ES-I3 (cell line): ENCODE measurements at regions not wholly inside any gene's neighbourhood (a gene's known extent, or its start where the extent isn't known, plus 50 kb on each side); places are given as distances from the start of the nearest gene placed in this dataset.
"Not testable (repeated sequence)": the region's sequence is repeated elsewhere in the genome, so short reads cannot be mapped to it uniquely, and the experiment has no call there.

ENCODE experiments used
- H3K36me3 ChIP-seq: 2 replicates; pipeline ENCODE4 v1.6.1; 2013; ENCODE audit warnings: mild to moderate bottlenecking, low read length, control low read depth, moderate library complexity; ENCODE audit not compliant: insufficient read depth
- H3K4me1 ChIP-seq: 2 replicates; pipeline ENCODE4 v1.6.1; 2013; ENCODE audit warnings: mild to moderate bottlenecking, control low read depth, low read length; ENCODE audit not compliant: insufficient read depth
- H3K9ac ChIP-seq: 2 replicates; pipeline ENCODE4 v1.6.1; 2013; ENCODE audit warnings: low read depth, mild to moderate bottlenecking, low read length, moderate library complexity
- H3K9me3 ChIP-seq: 2 replicates; pipeline ENCODE4 v1.6.1; 2013; ENCODE audit warnings: mild to moderate bottlenecking, low read length, moderate library complexity; ENCODE audit not compliant: control insufficient read depth, insufficient read depth

DNA sequence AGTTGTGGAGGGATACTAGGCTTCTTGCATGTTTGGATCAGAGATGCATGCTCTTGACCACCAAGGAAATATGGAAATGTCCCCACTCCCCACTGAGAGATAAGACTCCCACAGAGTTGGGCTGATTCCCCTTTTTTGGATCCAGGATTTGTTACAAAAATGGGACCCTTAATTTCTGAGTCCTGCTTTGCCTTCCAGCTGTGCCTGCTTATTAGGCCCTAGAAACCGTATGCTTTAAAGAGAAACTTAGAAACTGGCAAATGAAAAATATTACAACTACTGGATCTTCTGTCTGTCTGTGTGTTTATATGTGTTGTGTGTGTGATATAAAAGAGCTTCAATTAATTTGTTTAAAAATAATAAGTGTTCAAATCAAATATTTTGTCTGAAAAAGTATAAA is 817.6 kb upstream of the CITED2 start:
- no peaks in the 10 kb centered on the region for H3K36me3 ChIP-seq
- H3K9ac ChIP-seq: no peak overlapping the region
- peaks cover 24% of the 10 kb centered on the region for H3K9me3 ChIP-seq
- H3K4me1 ChIP-seq: no peaks in the 10 kb centered on the region

DNA sequence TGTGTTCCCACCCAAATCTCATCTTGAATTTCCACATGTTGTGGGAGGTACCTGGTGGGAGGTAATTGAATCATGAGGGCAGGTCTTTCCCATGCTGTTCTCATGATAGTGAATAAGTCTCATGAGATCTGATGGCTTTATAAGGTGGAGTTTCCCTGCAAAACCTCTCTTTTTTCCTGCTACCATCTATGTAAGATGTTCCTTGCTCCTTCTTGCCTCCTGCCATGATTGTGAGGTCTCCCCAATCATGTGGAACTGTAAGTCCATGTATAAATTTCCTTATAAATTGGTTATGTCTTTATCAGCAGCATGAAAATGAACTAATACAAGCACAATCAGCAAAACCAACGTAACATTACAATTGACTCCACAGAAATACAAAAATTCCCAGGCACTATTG is 814.8 kb upstream of the CITED2 start:
- H3K9me3 ChIP-seq: peaks cover 23% of the 10 kb centered on the region
- H3K4me1 ChIP-seq, H3K9ac ChIP-seq, H3K36me3 ChIP-seq: not testable (repeated sequence)

DNA sequence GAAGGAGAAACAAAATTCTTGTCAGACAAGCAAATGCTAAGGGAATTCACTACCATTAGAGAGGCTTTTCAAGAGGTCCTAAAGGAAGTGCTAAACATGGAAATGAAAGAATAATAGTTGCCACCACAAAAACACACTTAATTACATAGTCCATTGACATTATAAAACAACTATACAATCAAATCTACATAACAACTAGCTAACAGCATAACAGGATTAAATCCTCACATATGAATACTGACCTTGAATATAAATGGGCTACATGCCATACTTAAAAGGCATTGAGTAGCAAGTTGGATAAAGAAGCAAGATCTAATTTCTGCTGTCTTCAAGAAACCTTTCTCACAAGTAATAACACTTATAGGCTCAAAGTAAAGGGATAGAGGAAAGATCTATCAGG is 811.5 kb upstream of the CITED2 start:
- no peaks in the 10 kb centered on the region for H3K36me3 ChIP-seq
- no peak overlapping the region for H3K9ac ChIP-seq
- peaks cover 5% of the 10 kb centered on the region for H3K9me3 ChIP-seq
- no peaks in the 10 kb centered on the region for H3K4me1 ChIP-seq

DNA sequence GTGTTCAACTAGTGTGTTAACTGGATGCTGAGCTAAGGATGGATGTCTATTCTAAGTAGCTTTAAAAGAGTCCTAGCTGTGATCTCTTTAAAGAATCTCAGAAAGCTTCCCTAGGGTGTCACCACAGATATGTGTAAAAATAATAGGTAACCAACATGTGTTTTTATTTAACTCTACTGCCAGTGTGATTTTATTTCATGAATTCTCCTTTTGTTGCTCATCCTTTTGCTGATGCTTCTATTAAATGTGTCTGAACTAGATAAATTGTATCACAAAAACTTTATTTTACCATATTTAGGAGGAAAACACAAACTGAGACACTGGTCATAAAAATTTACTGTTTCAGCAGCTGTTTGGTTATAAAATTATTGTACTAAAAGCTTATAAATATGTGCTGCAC is 809.4 kb upstream of the CITED2 start:
- H3K9ac ChIP-seq: no peak overlapping the region
- H3K9me3 ChIP-seq: peaks cover 2% of the 10 kb centered on the region; the same call in 1 of the 2 replicates
- H3K4me1 ChIP-seq: no peaks in the 10 kb centered on the region
- H3K36me3 ChIP-seq: no peaks in the 10 kb centered on the region

DNA sequence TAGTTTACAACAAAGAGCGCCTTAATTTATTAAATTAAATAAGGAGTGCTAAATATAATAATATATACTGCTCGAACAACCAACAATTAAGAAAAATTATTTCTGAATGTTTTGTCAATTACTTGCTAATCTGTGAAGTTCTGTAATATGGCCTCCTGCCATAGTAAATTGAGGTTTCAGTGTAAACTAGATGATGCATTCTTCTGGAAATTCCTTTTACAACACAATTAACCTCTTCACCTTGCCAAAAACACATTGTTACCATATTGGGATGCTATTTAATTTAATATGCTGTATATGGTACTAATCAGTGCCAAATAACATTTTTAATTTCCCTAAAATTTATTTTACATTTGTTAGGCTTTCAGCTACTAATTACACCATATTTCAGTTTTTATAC is 808.4 kb upstream of the CITED2 start:
- Histone ChIP-seq H3K9me3 (peaks cover 2% of the 10 kb centered on the region; the same call in 1 of the 2 replicates), H3K36me3 (no peaks in the 10 kb centered on the region), H3K9ac (no peak overlapping the region), H3K4me1 (no peaks in the 10 kb centered on the region)

DNA sequence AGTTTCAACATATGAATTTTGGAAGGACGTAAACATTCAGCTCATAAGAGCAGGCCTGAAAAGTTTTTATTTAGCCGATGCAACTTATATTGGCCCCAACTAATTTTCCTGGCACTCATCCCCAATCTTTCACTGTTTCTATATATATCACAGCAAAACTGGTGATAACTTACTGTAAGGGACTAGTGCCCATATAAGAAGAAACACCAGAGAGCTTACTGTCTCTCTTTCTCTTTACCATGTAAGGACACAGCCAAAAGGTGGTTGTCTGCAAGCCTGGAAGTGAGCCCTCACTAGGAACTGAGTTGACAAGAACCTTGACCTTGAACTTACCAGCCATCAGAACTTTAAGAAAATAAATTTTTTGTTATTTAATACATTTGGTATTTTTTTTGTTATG is 807.4 kb upstream of the CITED2 start:
- Histone ChIP-seq H3K9me3 (peaks cover 2% of the 10 kb centered on the region; the same call in 1 of the 2 replicates), H3K36me3 (no peaks in the 10 kb centered on the region), H3K4me1 (no peaks in the 10 kb centered on the region), H3K9ac (no peak overlapping the region)

DNA sequence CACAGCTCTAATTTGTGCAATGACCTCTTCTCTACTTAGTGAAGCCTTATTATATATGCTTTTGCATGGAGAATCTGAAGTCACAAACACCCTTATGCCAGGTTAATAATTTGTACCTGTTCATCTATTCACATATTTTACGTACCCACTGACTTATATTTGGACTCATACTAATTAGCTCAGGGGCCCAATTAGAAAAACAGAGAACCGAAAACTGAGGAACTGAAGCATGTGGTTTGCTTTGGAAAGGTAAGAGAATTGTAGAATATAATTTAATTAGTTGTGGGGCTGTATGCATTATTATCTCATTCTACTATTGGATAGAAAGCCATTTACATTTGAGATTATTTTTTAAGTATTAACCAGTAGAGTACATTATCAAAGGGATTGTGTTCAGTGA is 805.9 kb upstream of the CITED2 start:
- Histone ChIP-seq H3K9me3 (peaks cover 2% of the 10 kb centered on the region; the same call in 1 of the 2 replicates), H3K9ac (no peak overlapping the region), H3K36me3 (no peaks in the 10 kb centered on the region), H3K4me1 (no peaks in the 10 kb centered on the region)

DNA sequence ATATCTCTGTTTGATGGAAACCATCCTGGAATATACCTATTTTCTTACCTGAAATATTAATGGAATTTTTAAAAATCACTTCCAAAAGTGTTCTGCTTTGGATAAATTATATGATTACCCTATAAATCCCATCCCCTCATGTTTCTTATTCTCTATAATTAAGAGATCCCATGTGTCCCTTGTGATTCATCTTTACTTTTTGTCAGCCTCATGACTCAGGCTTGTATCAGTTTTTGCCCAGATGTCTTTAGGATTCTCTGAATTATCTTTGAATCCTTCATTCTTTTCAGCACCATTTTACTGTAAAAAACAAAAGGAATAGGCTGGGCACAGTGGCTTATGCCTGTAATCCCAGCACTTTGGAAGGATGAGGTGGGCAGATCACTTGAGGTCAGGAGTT is 804.5 kb upstream of the CITED2 start:
- Histone ChIP-seq H3K36me3 (no peaks in the 10 kb centered on the region), H3K4me1 (no peaks in the 10 kb centered on the region), H3K9ac (no peak overlapping the region), H3K9me3 (no peaks in the 10 kb centered on the region)

DNA sequence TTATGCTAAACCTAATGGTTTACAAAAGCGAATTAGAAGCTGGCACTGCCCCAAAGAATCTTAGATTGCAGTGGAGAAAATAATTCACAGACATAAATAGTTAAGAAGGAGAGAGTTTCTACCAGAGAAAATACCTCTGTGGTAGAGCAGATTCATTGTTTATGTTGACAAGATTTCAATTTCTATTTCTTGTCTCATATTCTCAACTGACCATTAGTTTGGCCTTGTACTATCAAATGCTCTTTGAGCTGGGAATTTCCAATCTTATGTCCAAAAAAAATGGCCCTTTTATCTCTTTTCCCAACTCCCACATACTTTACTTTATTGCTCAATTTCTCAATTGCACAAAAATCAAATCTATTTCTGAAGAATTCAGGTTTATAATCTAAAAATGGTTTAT is 804.1 kb upstream of the CITED2 start:
- Histone ChIP-seq H3K9me3 (no peaks in the 10 kb centered on the region), H3K4me1 (no peaks in the 10 kb centered on the region), H3K36me3 (no peaks in the 10 kb centered on the region), H3K9ac (no peak overlapping the region)

DNA sequence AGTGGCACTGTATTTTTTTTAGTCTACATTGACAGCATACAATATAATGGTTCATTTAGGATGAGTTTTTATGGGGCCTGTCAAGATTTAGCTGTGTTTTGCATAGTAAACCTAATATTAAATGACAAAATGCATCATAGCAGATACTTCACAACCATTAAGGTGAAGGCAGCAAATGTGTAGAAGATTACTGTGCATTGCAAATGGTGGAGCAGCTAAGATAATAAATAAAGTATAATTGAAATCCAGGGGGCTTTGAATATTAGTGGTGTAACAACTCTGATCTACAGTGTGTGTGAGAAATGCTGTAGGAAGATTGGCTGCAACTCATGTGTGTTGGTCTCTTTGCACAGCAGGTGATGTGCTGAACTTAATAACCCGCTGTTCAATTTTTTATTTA is 801.9 kb upstream of the CITED2 start:
- Histone ChIP-seq H3K36me3 (no peaks in the 10 kb centered on the region), H3K9ac (no peak overlapping the region), H3K4me1 (no peaks in the 10 kb centered on the region), H3K9me3 (no peaks in the 10 kb centered on the region)

DNA sequence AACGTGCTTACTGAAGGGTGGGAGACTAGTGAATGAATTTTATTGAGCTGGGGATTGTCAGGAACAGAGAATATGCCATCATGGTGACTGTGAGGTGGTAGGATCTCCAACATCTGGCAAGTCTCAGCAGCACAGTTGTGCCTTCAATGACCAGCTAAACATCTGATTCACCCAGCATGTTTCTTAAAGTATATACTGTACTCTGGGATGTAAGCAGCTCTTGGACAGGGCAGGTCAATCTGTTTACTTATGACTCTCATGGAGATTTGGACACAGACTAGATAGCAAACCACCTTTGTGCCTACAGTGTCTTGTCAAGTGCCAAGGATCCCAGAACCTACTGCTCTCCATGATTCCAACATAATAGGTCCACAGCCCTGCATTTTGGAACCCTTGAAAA is 801.0 kb upstream of the CITED2 start:
- H3K36me3 ChIP-seq: no peaks in the 10 kb centered on the region
- no peaks in the 10 kb centered on the region for H3K4me1 ChIP-seq
- H3K9me3 ChIP-seq: no peaks in the 10 kb centered on the region
- no peak overlapping the region for H3K9ac ChIP-seq

DNA sequence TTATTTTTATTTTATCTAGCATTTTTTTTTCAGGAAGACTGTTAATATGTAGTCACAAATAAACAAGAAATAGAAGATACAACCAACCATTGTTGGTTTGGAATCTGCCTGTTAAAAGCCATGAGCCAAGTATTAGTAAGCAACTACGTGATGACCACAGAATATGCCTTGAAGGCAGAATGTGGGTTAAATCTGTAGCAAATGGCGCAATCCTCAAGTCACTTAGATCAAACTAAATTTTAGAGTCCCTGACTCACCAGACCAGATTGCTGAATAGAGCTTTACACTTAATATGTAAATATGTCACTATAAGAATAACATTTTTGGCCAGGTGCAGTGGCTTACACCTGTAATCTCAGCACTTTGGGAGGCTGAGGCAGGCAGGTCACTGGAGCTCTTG is 800.1 kb upstream of the CITED2 start:
- H3K36me3 ChIP-seq: no peaks in the 10 kb centered on the region
- H3K9ac ChIP-seq: no peak overlapping the region
- H3K9me3 ChIP-seq: no peaks in the 10 kb centered on the region
- no peaks in the 10 kb centered on the region for H3K4me1 ChIP-seq

DNA sequence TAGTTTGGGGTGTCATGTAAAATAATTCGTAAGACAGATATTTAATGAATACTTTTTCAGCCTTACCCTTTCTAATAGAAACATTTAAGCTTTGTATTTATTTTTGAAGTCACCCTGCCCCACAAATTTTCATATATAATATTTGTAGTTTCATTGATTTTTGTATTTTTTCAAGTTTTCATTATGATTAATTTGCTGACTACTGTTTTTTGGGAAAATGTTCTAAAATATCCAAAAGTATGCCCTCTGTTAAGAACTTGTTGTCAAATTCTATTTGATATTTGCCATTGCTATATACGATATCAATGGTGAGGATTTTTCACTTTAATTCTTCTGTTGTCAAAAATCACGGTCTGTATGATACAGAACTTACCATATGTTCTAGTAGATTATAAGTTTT is 793.9 kb upstream of the CITED2 start:
- H3K9me3 ChIP-seq: no peaks in the 10 kb centered on the region

DNA sequence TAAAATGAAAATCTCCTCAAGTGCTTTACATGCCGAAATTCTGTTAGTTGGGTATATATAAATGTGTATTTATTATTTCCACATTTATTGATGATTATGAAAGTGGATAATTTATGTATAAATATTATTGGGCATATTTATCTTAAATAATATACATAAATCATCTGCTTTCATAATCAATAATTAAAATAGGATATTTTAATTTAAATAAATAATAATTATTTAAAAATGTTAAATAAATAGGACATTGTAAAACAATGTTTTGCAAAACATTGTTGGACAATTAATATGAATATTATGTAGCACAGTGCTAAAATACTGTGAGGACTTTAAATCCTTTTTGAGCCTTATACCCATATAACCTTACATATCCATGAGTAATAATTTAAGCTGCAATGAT is 786.5 kb upstream of the CITED2 start:
- Histone ChIP-seq H3K9me3 (no peaks in the 10 kb centered on the region), H3K36me3 (no peaks in the 10 kb centered on the region), H3K4me1 (no peaks in the 10 kb centered on the region), H3K9ac (no peak overlapping the region)

More for the DNA sequence above, 793.9 kb upstream of the CITED2 start:
- Histone ChIP-seq H3K9ac (no peak overlapping the region), H3K36me3 (no peaks in the 10 kb centered on the region), H3K4me1 (no peaks in the 10 kb centered on the region)

DNA sequence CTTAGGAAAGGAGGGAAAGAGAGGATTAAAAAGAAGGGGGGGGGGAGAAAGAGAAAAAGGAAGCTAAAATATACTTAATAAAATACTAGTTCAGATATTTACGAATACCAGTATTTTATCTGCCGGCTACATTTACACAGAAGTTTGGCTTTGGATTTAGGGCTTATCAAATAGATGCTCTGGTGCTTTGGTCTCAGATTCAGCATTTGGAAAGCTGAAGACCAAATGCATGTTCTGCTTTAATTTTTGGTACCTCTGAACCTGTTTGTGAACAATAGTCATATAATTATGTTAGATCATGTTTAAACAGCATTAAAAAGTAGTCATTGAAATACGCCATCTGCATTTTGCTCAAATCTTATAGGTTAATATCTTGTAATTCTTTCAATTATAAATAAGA is 786.0 kb upstream of the CITED2 start:
- no peaks in the 10 kb centered on the region for H3K36me3 ChIP-seq
- no peaks in the 10 kb centered on the region for H3K9me3 ChIP-seq
- no peaks in the 10 kb centered on the region for H3K4me1 ChIP-seq
- H3K9ac ChIP-seq: no peak overlapping the region

DNA sequence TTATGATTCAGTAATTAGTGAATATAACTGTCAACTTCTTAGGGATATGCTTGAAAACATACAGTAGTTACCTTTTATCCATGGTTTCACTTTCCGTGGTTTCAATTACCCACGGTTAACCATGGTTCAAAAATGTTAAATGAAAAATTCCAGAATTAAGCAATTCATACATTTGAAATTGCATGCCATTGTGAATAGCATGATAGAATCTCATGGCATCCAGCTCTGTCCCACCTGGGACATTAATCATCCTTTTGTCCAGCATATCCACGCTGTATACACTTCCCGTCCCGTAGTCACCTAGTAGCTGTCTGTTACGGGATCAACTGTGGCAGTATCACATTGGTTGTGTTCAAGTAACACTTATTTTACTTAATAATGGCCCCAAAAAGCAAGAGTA is 781.7 kb upstream of the CITED2 start:
- no peaks in the 10 kb centered on the region for H3K9me3 ChIP-seq
- no peaks in the 10 kb centered on the region for H3K36me3 ChIP-seq
- H3K4me1 ChIP-seq: no peaks in the 10 kb centered on the region
- no peak overlapping the region for H3K9ac ChIP-seq
